ENCODE measurements at regions not wholly inside any gene's neighbourhood (a gene's known extent, or its start where the extent isn't known, plus 50 kb on each side); places are given as distances from the start of the nearest gene placed in this dataset.

DNA sequence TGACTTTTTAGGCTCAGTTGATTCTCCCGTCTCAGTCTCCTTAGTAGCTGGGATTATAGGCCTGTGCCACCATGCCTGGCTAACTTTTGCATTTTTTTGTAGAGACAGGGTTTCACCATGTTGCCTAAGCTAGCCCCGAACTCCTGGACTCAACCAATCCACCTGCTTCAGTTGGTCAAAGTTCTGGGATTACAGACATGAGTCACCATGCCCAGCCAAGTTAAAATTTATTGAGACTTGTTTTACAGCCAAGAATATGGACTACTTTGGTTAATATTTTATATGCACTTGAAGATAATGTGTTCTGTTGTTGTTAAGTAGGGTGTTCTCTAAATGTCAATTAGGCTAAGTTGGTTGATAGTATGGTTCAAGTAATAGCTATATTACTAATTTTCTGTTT lies 58.7 kb downstream of the CYTL1 start:
- Histone ChIP-seq H3K27ac (no peak overlapping the region), H3K36me3 (no peaks in the 10 kb centered on the region), H3K4me1 (no peaks in the 10 kb centered on the region), H3K4me3 (no peak overlapping the region), H3K9me3 (peaks cover 0 to 2% (median 0%) of the 10 kb centered on the region in 4 donors), H3K27me3 (no peaks in the 10 kb centered on the region)
- WGBS, 2 donors: 49 to 53% methylated on average over 2 of the region's 2 CpGs
- DNase-seq (no peak), ATAC-seq (peak in 1 of 4 donors; percentile 16), FAIRE-seq (no peak)
- intact Hi-C loops (cut with DNase I): no loop called here
- TF ChIP-seq, protein P1, sequence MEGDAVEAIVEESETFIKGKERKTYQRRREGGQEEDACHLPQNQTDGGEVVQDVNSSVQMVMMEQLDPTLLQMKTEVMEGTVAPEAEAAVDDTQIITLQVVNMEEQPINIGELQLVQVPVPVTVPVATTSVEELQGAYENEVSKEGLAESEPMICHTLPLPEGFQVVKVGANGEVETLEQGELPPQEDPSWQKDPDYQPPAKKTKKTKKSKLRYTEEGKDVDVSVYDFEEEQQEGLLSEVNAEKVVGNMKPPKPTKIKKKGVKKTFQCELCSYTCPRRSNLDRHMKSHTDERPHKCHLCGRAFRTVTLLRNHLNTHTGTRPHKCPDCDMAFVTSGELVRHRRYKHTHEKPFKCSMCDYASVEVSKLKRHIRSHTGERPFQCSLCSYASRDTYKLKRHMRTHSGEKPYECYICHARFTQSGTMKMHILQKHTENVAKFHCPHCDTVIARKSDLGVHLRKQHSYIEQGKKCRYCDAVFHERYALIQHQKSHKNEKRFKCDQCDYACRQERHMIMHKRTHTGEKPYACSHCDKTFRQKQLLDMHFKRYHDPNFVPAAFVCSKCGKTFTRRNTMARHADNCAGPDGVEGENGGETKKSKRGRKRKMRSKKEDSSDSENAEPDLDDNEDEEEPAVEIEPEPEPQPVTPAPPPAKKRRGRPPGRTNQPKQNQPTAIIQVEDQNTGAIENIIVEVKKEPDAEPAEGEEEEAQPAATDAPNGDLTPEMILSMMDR (IDR thresholded peaks at IDR 0.05): no peak

DNA sequence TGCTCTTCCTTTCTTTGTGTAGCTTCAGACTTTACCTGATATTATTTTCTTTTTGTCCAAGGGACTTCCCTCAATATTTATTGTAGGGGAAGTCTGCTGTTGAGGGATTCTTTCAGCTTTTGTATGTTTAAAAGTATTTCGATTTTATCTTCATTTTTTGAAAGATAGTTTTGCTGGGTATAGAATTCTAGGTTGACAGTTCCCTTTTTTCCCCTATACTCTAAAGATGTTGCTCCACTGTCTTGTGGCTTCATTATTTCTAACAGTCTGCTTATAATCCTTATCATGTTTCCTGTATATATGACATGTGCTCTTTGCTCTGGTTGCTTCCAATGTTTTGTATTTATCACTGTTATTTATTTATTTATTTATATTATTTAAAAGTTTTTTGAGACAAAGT lies 57.3 kb downstream of the CYTL1 start:
- no peaks in the 10 kb centered on the region for H3K4me1 ChIP-seq
- intact Hi-C loops (cut with DNase I): no loop called here
- WGBS, 2 donors: 48 to 60% methylated on average over 1 of the region's 1 CpG
- no peak overlapping the region for H3K27ac ChIP-seq
- peaks cover 0 to 2% (median 0%) of the 10 kb centered on the region in 4 donors for H3K9me3 ChIP-seq
- no peak for ATAC-seq
- no peak overlapping the region for H3K4me3 ChIP-seq
- no peaks in the 10 kb centered on the region for H3K27me3 ChIP-seq
- FAIRE-seq: no peak
- no peak for DNase-seq
- TF ChIP-seq, protein P1 (IDR thresholded peaks at IDR 0.05): no peak
- H3K36me3 ChIP-seq: no peaks in the 10 kb centered on the region

DNA sequence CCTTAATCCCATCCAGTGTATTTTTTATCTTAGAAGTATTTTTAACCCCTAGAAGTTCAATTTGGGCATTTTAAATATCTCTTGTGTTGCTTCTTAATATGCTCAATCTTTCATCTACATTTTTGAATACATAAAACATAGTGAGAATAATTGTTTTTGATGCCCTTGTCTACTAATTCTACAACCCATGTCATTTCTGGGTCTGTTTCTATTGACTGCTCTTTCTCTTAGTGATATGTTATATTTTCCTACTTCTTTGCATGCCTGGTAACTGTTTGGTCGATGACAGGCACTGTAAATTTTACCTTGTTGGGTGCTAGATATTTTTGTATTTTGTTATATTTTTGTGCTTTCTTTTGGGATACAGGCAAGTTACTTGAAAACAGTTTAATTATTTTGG lies 56.3 kb downstream of the CYTL1 start:
- H3K27ac ChIP-seq: no peak overlapping the region
- FAIRE-seq (no peak), ATAC-seq (no peak), DNase-seq (no peak)
- intact Hi-C loops (cut with DNase I): no loop called here
- H3K4me1 ChIP-seq: no peaks in the 10 kb centered on the region
- no peaks in the 10 kb centered on the region for H3K36me3 ChIP-seq
- 26 to 37% methylated on average over 1 of the region's 1 CpG for WGBS, 2 donors
- TF ChIP-seq, protein P1 (IDR thresholded peaks at IDR 0.05): no peak
- no peak overlapping the region for H3K4me3 ChIP-seq
- no peaks in the 10 kb centered on the region for H3K27me3 ChIP-seq
- H3K9me3 ChIP-seq: peaks cover 0 to 2% (median 0%) of the 10 kb centered on the region in 4 donors
